CD4-positive, alpha-beta T cell treated with Interleukin-15 for 4 hours (primary cell): ENCODE measurements at regions not wholly inside any gene's neighbourhood (a gene's known extent, or its start where the extent isn't known, plus 50 kb on each side); places are given as distances from the start of the nearest gene placed in this dataset.

Experiments used
- DNase-seq: peaks from one replicate; pipeline ENCODE4 v3.0.0-alpha.2; 2020; ENCODE audit warnings: low spot score

GRCh38 chr5:167642779-167643517 lies 648.5 kb upstream of the WWC1 start:
- DNase-seq = no peak

GRCh38 chr5:167643631-167644280 lies 647.7 kb upstream of the WWC1 start:
- DNase-seq = no peak

GRCh38 chr5:167644619-167645018 lies 646.8 kb upstream of the WWC1 start:
- DNase-seq = no peak

- no peak for DNase-seq
Observed at GRCh38 chr5:167649471-167649870, 642.0 kb upstream of the WWC1 start.

GRCh38 chr5:167652690-167653089 lies 638.8 kb upstream of the WWC1 start:
- DNase-seq = no peak

- no peak for DNase-seq
Observed at GRCh38 chr5:167653645-167654106, 637.8 kb upstream of the WWC1 start.

- no peak for DNase-seq
Observed at GRCh38 chr5:167657016-167657415, 634.4 kb upstream of the WWC1 start.

GRCh38 chr5:167658889-167659288 lies 632.6 kb upstream of the WWC1 start:
- no peak for DNase-seq

GRCh38 chr5:167661605-167662004 lies 629.8 kb upstream of the WWC1 start:
- no peak for DNase-seq

GRCh38 chr5:167664222-167664804 lies 627.1 kb upstream of the WWC1 start:
- no peak for DNase-seq

GRCh38 chr5:167665841-167666375 lies 625.5 kb upstream of the WWC1 start:
- no peak for DNase-seq

GRCh38 chr5:167671176-167671575 lies 620.3 kb upstream of the WWC1 start:
- no peak for DNase-seq

GRCh38 chr5:167673942-167674341 lies 617.5 kb upstream of the WWC1 start:
- DNase-seq = no peak

GRCh38 chr5:167678481-167678880 lies 613.0 kb upstream of the WWC1 start:
- DNase-seq = no peak

- no peak for DNase-seq
Observed at GRCh38 chr5:167684251-167684650, 607.2 kb upstream of the WWC1 start.

- no peak for DNase-seq
Observed at GRCh38 chr5:167688341-167689130, 602.9 kb upstream of the WWC1 start.

- no peak for DNase-seq
Observed at GRCh38 chr5:167694325-167695147, 596.9 kb upstream of the WWC1 start.

- DNase-seq = no peak
Observed at GRCh38 chr5:167696558-167697314, 594.7 kb upstream of the WWC1 start.

GRCh38 chr5:167699432-167699831 lies 592.0 kb upstream of the WWC1 start:
- DNase-seq = no peak

GRCh38 chr5:167701051-167701450 lies 590.4 kb upstream of the WWC1 start:
- DNase-seq = no peak

- no peak for DNase-seq
Observed at GRCh38 chr5:167702014-167702413, 589.4 kb upstream of the WWC1 start.
